IPS DF 6.9 (cell line): ENCODE measurements at regions not wholly inside any gene's neighbourhood (a gene's known extent, or its start where the extent isn't known, plus 50 kb on each side); places are given as distances from the start of the nearest gene placed in this dataset.

Experiments
- DNase-seq: peaks from one replicate; pipeline ENCODE4 v3.0.0-alpha.2; 2013; ENCODE audit warnings: low read depth, low spot score
- H3K27ac ChIP-seq: one replicate; pipeline ENCODE4 v1.5.1; 2013; ENCODE audit warnings: low read length, control low read depth
- H3K27me3 ChIP-seq: 2 replicates; pipeline ENCODE4 v1.6.1; 2013; ENCODE audit warnings: mild to moderate bottlenecking, low read length; ENCODE audit not compliant: control insufficient read depth, insufficient read depth
- H3K36me3 ChIP-seq: 2 replicates; pipeline ENCODE4 v1.6.1; 2013; ENCODE audit warnings: low read length; ENCODE audit not compliant: control insufficient read depth, insufficient read depth
- H3K4me1 ChIP-seq: 2 replicates; pipeline ENCODE4 v1.6.1; 2013; ENCODE audit warnings: low read length; ENCODE audit not compliant: control insufficient read depth, insufficient read depth
- H3K4me3 ChIP-seq: 2 replicates; pipeline ENCODE4 v1.5.1; 2013; ENCODE audit warnings: mild to moderate bottlenecking, low read length
- H3K9me3 ChIP-seq: 2 replicates; pipeline ENCODE4 v1.6.1; 2013; ENCODE audit warnings: low read length, inconsistent platforms; ENCODE audit not compliant: control insufficient read depth, insufficient read depth
- WGBS: extraction: QIAGEN DNeasy Blood & Tissue Kit; methylation state at CpG from one replicate; pipeline ENCODE4 v1.1.7; 2013; ENCODE audit warnings: mixed read lengths, missing lambda C conversion rate; ENCODE audit not compliant: insufficient read length, insufficient coverage; 5-methylcytosine and 5-hydroxymethylcytosine counted together

GRCh38 chr3:187836823-187837770 lies 91.8 kb upstream of the BCL6 start:
- no peak overlapping the region for H3K4me3 ChIP-seq
- H3K27ac ChIP-seq, result no peak overlapping the region
- WGBS, result no CpG with 5 or more reads among the region's 8 CpGs
- H3K27me3 ChIP-seq, result no peaks in the 10 kb centered on the region
- no peaks in the 10 kb centered on the region for H3K4me1 ChIP-seq
- no peak for DNase-seq
- H3K9me3 ChIP-seq, result no peaks in the 10 kb centered on the region
- no peaks in the 10 kb centered on the region for H3K36me3 ChIP-seq

GRCh38 chr3:187838016-187838540 lies 92.8 kb upstream of the BCL6 start:
- WGBS, result no CpG with 5 or more reads among the region's 5 CpGs
- no peak for DNase-seq
- H3K27me3 ChIP-seq, result no peaks in the 10 kb centered on the region
- H3K4me1 ChIP-seq, result no peaks in the 10 kb centered on the region
- no peak overlapping the region for H3K27ac ChIP-seq
- no peak overlapping the region for H3K4me3 ChIP-seq
- no peaks in the 10 kb centered on the region for H3K9me3 ChIP-seq
- H3K36me3 ChIP-seq, result no peaks in the 10 kb centered on the region

- WGBS, result no CpG with 5 or more reads among the region's 5 CpGs
- DNase-seq, result no peak
- Histone ChIP-seq H3K27ac (no peak overlapping the region), H3K27me3 (no peaks in the 10 kb centered on the region), H3K4me3 (no peak overlapping the region), H3K9me3 (no peaks in the 10 kb centered on the region), H3K36me3 (no peaks in the 10 kb centered on the region), H3K4me1 (no peaks in the 10 kb centered on the region)
Observed at GRCh38 chr3:187839422-187839821, 94.2 kb upstream of the BCL6 start.

GRCh38 chr3:187840856-187841255 lies 95.6 kb upstream of the BCL6 start:
- no peaks in the 10 kb centered on the region for H3K27me3 ChIP-seq
- no peak for DNase-seq
- H3K36me3 ChIP-seq, result no peaks in the 10 kb centered on the region
- H3K4me3 ChIP-seq, result no peak overlapping the region
- no peaks in the 10 kb centered on the region for H3K9me3 ChIP-seq
- no peaks in the 10 kb centered on the region for H3K4me1 ChIP-seq
- no CpG with 5 or more reads among the region's 2 CpGs for WGBS
- no peak overlapping the region for H3K27ac ChIP-seq

- H3K4me3 ChIP-seq, result no peak overlapping the region
- H3K4me1 ChIP-seq, result no peaks in the 10 kb centered on the region
- no peaks in the 10 kb centered on the region for H3K27me3 ChIP-seq
- H3K9me3 ChIP-seq, result no peaks in the 10 kb centered on the region
- H3K27ac ChIP-seq, result no peak overlapping the region
- DNase-seq, result no peak
- no peaks in the 10 kb centered on the region for H3K36me3 ChIP-seq
- no CpG with 5 or more reads among the region's 2 CpGs for WGBS
Observed at GRCh38 chr3:187841560-187841959, 96.3 kb upstream of the BCL6 start.

GRCh38 chr3:187843654-187844053 lies 98.4 kb upstream of the BCL6 start:
- H3K4me1 ChIP-seq, result no peaks in the 10 kb centered on the region
- no peaks in the 10 kb centered on the region for H3K9me3 ChIP-seq
- no peak overlapping the region for H3K4me3 ChIP-seq
- no peak for DNase-seq
- H3K27ac ChIP-seq, result no peak overlapping the region
- WGBS, result no CpG with 5 or more reads among the region's 4 CpGs
- no peaks in the 10 kb centered on the region for H3K36me3 ChIP-seq
- no peaks in the 10 kb centered on the region for H3K27me3 ChIP-seq

- DNase-seq, result no peak
- Histone ChIP-seq H3K27ac (no peak overlapping the region), H3K9me3 (no peaks in the 10 kb centered on the region), H3K4me3 (no peak overlapping the region), H3K4me1 (no peaks in the 10 kb centered on the region), H3K36me3 (no peaks in the 10 kb centered on the region), H3K27me3 (no peaks in the 10 kb centered on the region)
- no CpG with 5 or more reads among the region's 6 CpGs for WGBS
Observed at GRCh38 chr3:187844708-187845107, 99.4 kb upstream of the BCL6 start.

- WGBS, result no CpG with 5 or more reads among the region's 4 CpGs
- no peak for DNase-seq
- Histone ChIP-seq H3K4me3 (no peak overlapping the region), H3K9me3 (no peaks in the 10 kb centered on the region), H3K27ac (no peak overlapping the region), H3K27me3 (no peaks in the 10 kb centered on the region), H3K4me1 (no peaks in the 10 kb centered on the region), H3K36me3 (no peaks in the 10 kb centered on the region)
Observed at GRCh38 chr3:187845826-187846225, 100.6 kb upstream of the BCL6 start.

- Histone ChIP-seq H3K27me3 (no peaks in the 10 kb centered on the region), H3K27ac (no peak overlapping the region), H3K9me3 (no peaks in the 10 kb centered on the region), H3K36me3 (no peaks in the 10 kb centered on the region), H3K4me1 (no peaks in the 10 kb centered on the region), H3K4me3 (no peak overlapping the region)
- no CpG with 5 or more reads among the region's 1 CpG for WGBS
- no peak for DNase-seq
Observed at GRCh38 chr3:187848401-187848800, 103.1 kb upstream of the BCL6 start.

GRCh38 chr3:187849016-187849654 lies 103.9 kb upstream of the BCL6 start:
- Histone ChIP-seq H3K27ac (no peak overlapping the region), H3K4me3 (no peak overlapping the region), H3K27me3 (no peaks in the 10 kb centered on the region), H3K4me1 (no peaks in the 10 kb centered on the region), H3K9me3 (no peaks in the 10 kb centered on the region), H3K36me3 (no peaks in the 10 kb centered on the region)
- no peak for DNase-seq
- WGBS, result no CpG with 5 or more reads among the region's 6 CpGs
